D721Med (cell line): ENCODE measurements at regions not wholly inside any gene's neighbourhood (a gene's known extent, or its start where the extent isn't known, plus 50 kb on each side); places are given as distances from the start of the nearest gene placed in this dataset.

ENCODE experiments used
- DNase-seq: peaks from one replicate; pipeline ENCODE4 v3.0.0; 2011; ENCODE audit warnings: low spot score; ENCODE audit not compliant: insufficient read length
- FAIRE-seq: peaks from 2 replicates; lab custom pipeline; 2011; peaks lifted over from hg19 to GRCh38; lab: Jason Lieb, UNC
- CTCF ChIP-seq: IDR thresholded peaks from 2 replicates; pipeline ENCODE4 v1.5.1; 2012; ENCODE audit warnings: mild to moderate bottlenecking, control low read depth; ENCODE audit not compliant: insufficient read depth; ENCODE audit errors: missing control alignments

GRCh38 chr9:118269623-118270022 is 565.4 kb downstream of the TLR4 start:
- no peak for FAIRE-seq
- no peak for TF ChIP-seq CTCF

GRCh38 chr9:118271331-118271730 is 567.1 kb downstream of the TLR4 start:
- no peak for DNase-seq
- FAIRE-seq, result no peak
- no peak for TF ChIP-seq CTCF

More at GRCh38 chr9:118269623-118270022, 565.4 kb downstream of the TLR4 start:
- DNase-seq, result no peak

- DNase-seq (no peak), FAIRE-seq (no peak)
- TF ChIP-seq CTCF, result no peak
Measured at GRCh38 chr9:118271936-118272335, 567.7 kb downstream of the TLR4 start.

- DNase-seq (no peak), FAIRE-seq (no peak)
- no peak for TF ChIP-seq CTCF
Measured at GRCh38 chr9:118273048-118273447, 568.8 kb downstream of the TLR4 start.

GRCh38 chr9:118276784-118277183 is 572.6 kb downstream of the TLR4 start:
- no peak for TF ChIP-seq CTCF
- FAIRE-seq (no peak), DNase-seq (no peak)

GRCh38 chr9:118281772-118282171 is 577.6 kb downstream of the TLR4 start:
- no peak for FAIRE-seq
- DNase-seq, result no peak
- TF ChIP-seq CTCF, result no peak

- TF ChIP-seq CTCF, result no peak
- FAIRE-seq (no peak), DNase-seq (no peak)
Measured at GRCh38 chr9:118283488-118283887, 579.3 kb downstream of the TLR4 start.
